ENCODE measurements at regions not wholly inside any gene's neighbourhood (a gene's known extent, or its start where the extent isn't known, plus 50 kb on each side); places are given as distances from the start of the nearest gene placed in this dataset.

- TF ChIP-seq CTCF (IDR thresholded peaks at IDR 0.05; ENCODE audit: low read depth, low read length) (no peak), EZH2phosphoT487 (IDR thresholded peaks at IDR 0.05; ENCODE audit: low read depth) (no peak)
Observed at GRCh38 chr5:114935490-114935889, 234.2 kb downstream of the TRIM36 start.

Measured in OCI-LY3 (cell line).